GM18511 (cell line): ENCODE measurements at regions not wholly inside any gene's neighbourhood (a gene's known extent, or its start where the extent isn't known, plus 50 kb on each side); places are given as distances from the start of the nearest gene placed in this dataset.
A peak's percentile ranks its signal among the peaks of the same experiment; 100 is the strongest.
"Not testable (repeated sequence)": the region's sequence is repeated elsewhere in the genome, so short reads cannot be mapped to it uniquely, and the experiment has no call there.

Source experiments
- ATAC-seq: cut with Tn5 transposase; IDR thresholded peaks from one replicate; pipeline ENCODE4 v1.9.1; 2021; ENCODE audit warnings: mild to moderate bottlenecking, moderate library complexity; ENCODE audit not compliant: unreplicated experiment

- ATAC-seq: no peak
Observed at GRCh38 chr3:147471741-147472140, 62.6 kb downstream of the ZIC1 start.

GRCh38 chr3:147472846-147473245 is 63.7 kb downstream of the ZIC1 start:
- ATAC-seq: no peak

- no peak for ATAC-seq
Observed at GRCh38 chr3:147483145-147483544, 74.0 kb downstream of the ZIC1 start.

GRCh38 chr3:147483578-147483977 is 74.4 kb downstream of the ZIC1 start:
- ATAC-seq: no peak

- ATAC-seq: no peak
Observed at GRCh38 chr3:147493065-147493464, 83.9 kb downstream of the ZIC1 start.

GRCh38 chr3:147493666-147494065 is 84.5 kb downstream of the ZIC1 start:
- no peak for ATAC-seq

- no peak for ATAC-seq
Observed at GRCh38 chr3:147497286-147497685, 88.1 kb downstream of the ZIC1 start.

- ATAC-seq: no peak
Observed at GRCh38 chr3:147507638-147508286, 98.6 kb downstream of the ZIC1 start.

GRCh38 chr3:147509448-147509847 is 100.3 kb downstream of the ZIC1 start:
- no peak for ATAC-seq

GRCh38 chr3:147513785-147514184 is 104.6 kb downstream of the ZIC1 start:
- no peak for ATAC-seq

- ATAC-seq: no peak
Observed at GRCh38 chr3:147514366-147515160, 105.4 kb downstream of the ZIC1 start.

- peak; percentile 66 for ATAC-seq
Observed at GRCh38 chr3:147518465-147518864, 109.3 kb downstream of the ZIC1 start.

GRCh38 chr3:147521646-147522045 is 112.5 kb downstream of the ZIC1 start:
- ATAC-seq: no peak

GRCh38 chr3:147522780-147523179 is 113.6 kb downstream of the ZIC1 start:
- not testable (repeated sequence) for ATAC-seq

- ATAC-seq: no peak
Observed at GRCh38 chr3:147529551-147529950, 120.4 kb downstream of the ZIC1 start.

- peak; percentile 91 for ATAC-seq
Observed at GRCh38 chr3:147538034-147538433, 128.9 kb downstream of the ZIC1 start.

- ATAC-seq: no peak
Observed at GRCh38 chr3:147540921-147541320, 131.8 kb downstream of the ZIC1 start.

- no peak for ATAC-seq
Observed at GRCh38 chr3:147544290-147544689, 135.1 kb downstream of the ZIC1 start.

GRCh38 chr3:147551491-147551890 is 142.3 kb downstream of the ZIC1 start:
- ATAC-seq: no peak

- ATAC-seq: no peak
Observed at GRCh38 chr3:147554332-147554731, 145.2 kb downstream of the ZIC1 start.

- no peak for ATAC-seq
Observed at GRCh38 chr3:147572970-147573340, 163.8 kb downstream of the ZIC1 start.

GRCh38 chr3:147574621-147575020 is 165.5 kb downstream of the ZIC1 start:
- ATAC-seq: no peak
